Muscle of arm (tissue), 1 donor: ENCODE measurements at regions not wholly inside any gene's neighbourhood (a gene's known extent, or its start where the extent isn't known, plus 50 kb on each side); places are given as distances from the start of the nearest gene placed in this dataset.

Experiments used
- DNase-seq: peaks from one replicate; pipeline ENCODE4 v3.0.0-alpha.2; 2013

DNA sequence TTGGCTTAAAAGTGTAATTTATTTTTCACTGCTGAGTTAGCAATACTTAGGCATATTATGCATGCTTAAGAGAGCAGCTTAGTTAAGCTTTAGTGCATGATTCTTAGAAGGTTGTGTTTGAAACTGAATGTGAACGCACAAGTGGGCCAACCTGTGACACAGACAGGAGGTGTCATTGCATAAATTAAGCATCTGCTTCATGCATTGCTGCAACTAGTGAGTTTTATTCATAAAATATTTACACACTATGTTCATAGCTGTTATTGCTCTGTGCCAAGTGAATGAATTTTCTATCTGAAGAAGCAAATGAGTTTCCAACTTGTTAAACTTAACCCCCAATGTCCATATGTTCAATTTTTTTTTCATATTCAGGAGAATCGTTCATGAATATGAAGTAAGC is 806.4 kb downstream of the GALR1 start:
- DNase-seq: no peak

DNA sequence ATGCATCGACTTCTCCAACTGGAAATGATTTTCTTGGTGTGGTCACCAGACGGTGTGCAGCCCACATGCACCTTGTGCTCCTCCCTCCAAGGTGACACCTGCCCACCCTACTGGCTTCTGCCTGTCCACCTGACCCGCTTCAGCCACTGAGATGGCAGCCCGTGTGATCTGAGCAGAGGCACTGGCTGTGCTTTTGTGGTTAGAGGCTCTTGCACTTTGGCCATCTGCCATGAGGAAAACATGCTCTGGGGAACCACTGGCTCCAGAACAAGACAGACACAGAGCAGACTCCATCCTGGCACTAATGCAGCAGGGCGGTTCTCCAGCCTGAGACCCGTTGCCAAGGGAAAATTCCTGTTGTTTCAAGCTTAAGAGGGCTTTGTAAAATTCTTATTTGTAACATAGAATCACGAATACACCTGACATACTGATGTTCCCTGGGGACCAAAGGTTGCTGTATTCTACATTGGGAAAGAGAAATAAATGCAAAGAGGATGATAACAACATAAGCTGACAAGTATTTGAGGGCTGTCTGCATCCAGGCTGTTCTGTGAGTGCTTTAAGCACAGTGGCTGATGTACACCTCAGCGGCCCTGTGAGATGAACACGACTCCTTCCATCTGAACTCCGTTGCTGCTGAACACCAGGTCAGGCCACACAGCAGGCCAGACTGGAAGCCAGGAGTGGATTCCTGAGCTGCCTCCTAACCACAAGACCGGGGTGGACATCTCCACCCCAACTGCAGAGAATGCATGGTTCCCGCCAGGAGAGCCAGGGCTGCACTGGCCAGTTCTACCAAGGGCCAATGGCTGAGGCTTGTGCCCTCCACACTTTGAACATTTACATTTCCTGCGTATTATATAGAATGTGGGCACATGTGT is 820.4 kb downstream of the GALR1 start:
- no peak for DNase-seq

DNA sequence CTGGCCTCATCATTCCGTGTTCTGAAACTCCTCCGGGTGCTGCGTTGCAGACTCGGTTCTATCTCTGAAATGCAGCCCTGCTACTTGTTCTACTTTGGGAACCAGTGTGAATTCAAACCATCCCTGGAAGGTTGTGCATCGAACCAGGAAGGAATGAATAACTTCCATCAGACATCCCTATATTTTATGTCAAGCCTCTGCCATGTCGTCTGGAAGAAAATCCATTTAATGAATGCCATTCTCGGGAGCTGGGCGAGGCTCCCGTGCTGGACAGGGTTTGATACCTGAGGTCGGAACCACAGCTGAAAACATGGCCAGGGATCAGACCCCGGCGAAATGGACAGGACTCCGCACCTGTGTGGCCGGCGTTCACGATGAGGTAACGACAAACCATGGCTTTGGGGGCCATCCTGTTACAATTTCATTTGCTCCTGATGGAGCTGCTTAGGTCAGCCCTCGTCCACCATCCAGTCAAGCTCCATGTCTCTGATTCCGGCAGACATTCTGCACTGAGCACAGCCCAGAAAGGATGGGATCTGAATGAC is 821.6 kb downstream of the GALR1 start:
- no peak for DNase-seq

DNA sequence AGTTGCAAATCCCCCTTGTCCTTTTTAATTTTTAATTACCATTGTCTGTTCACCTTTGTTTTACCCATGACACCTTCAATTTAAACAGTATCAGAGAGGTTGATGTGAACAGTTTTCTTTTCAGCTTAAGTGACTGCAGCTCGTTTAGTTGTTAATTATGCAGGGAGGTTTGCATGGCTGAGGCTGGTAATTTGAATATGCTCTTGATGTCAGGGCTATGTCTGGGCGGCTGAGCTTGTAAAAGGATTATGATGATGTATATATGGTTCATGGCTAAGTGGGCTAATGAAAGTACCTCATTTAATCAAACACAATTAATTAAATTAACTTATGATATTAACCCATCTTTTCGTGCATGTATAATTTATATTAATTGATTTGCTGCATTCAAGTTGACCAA is 822.1 kb downstream of the GALR1 start:
- DNase-seq: no peak

DNA sequence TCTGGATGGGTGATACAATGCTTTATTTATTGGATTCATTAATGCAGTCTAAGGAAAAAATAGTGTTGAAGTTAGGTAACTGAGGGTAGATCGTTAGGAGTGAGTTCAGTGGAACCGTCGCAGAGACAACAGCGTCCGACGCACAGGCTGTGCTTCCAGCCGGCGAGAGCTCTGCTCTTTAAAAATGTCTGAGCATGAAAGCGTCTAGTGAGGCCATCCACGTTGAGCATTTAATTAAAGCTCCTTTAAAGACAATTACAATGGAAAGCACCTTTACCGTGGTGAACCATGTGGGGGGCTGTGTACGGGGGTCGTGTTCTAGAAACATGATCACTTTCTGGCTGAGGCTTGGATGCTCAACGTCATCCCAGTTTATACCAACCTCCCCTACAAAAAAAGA is 822.7 kb downstream of the GALR1 start:
- DNase-seq: no peak

DNA sequence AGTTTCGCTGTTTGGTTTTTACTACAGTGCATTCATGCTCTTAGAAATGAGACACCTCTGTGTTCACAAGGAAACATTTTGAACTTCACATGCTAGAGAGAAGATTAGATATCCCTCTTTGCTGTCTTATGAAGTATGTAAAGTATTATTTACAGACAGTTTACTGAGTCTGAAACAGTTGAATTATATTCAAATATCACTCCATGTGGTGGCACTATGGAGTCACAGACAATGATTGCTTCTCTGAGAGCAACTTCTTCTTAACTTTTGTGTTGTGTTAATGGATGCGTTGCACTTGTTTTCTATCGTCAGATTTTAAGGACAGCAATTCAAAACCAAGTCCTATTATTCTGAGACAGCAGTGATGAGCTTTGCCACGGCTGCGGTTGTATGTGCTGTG is 823.6 kb downstream of the GALR1 start:
- DNase-seq: peak; percentile 19

DNA sequence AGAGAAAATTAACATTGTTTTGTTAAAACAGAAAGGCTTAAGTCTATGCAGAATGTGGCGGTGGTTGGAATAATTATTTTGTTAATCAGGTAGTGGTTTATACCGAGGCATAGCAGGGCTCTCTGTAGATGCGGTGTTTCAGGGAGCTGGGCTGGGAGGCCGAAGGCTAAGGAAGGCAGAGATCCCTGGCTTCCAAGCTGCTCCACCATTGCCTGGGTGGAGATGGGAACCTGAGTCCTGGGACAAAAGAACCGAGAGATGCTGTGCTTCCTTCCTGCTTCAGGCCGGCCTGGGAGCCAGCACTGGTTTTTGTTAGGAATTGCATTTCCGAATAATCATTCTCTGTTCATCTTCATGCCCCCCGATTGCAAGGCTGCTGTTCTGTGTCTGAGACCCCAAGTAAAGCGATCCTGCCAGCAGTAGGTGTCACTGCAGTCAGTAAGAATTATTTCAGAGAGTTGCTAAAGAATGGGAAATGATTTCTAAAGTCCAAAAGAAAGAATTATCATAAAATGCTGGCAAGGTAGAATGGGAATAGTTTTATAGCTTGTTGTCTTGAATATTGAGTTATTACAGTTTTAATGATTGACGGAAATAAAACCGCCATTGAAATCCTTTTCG is 824.9 kb downstream of the GALR1 start:
- DNase-seq: no peak

DNA sequence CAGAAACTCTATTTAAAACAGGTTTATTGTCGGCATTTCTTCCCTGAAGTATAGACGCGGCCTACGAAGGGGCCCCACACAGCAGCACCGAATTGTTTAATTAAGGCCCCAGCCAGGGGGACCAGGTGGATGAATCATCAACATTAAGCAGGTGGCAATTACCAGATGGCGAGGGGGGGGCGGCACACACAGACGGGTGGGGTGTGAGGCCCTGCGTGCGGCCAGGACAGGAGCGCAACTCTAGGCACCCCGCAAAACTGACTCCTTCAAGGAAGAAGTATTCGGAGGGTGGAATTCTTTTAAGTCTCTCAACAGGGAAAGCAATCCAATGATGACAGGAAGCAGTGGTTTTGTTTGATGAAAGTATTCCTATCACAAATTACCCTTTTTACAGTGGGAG is 830.4 kb downstream of the GALR1 start:
- DNase-seq: no peak

DNA sequence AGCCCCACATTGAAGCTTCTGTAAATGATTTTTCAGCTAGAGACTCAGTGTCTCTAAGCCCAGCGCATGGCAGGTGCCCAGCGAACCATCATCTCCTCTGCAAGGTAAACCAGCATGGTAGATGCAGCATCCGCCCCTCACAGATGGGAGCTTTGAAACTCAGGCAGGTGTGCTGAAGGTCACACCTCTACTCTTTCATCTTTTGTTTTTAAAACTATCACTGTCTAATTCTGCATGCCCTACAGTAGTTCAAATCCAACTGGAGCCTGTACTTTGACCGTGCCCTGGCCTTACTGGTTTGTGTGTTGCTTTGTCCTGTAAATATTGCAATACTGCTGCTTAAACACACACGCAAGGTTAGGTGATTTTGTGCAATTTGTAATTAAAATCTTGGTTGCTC is 831.1 kb downstream of the GALR1 start:
- no peak for DNase-seq

DNA sequence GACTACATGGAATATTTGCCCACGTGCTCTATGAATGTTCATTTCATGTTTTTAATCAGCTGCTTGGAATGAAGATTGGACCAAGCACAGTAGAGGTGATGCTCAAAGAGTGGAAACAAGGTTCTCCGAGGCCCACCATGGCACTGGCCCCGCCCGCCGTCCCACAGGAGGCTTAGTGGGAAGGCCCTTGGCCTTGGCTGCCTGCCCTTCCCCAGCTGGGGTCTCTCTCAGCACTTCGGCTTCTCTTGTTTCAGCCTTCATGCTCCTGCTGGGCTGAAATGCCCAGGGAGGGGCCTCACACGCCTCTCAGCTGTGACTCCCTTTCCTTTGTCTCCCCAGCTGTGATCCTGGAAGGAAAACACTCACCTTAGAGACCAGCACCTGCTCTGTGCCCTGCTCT is 833.2 kb downstream of the GALR1 start:
- no peak for DNase-seq

DNA sequence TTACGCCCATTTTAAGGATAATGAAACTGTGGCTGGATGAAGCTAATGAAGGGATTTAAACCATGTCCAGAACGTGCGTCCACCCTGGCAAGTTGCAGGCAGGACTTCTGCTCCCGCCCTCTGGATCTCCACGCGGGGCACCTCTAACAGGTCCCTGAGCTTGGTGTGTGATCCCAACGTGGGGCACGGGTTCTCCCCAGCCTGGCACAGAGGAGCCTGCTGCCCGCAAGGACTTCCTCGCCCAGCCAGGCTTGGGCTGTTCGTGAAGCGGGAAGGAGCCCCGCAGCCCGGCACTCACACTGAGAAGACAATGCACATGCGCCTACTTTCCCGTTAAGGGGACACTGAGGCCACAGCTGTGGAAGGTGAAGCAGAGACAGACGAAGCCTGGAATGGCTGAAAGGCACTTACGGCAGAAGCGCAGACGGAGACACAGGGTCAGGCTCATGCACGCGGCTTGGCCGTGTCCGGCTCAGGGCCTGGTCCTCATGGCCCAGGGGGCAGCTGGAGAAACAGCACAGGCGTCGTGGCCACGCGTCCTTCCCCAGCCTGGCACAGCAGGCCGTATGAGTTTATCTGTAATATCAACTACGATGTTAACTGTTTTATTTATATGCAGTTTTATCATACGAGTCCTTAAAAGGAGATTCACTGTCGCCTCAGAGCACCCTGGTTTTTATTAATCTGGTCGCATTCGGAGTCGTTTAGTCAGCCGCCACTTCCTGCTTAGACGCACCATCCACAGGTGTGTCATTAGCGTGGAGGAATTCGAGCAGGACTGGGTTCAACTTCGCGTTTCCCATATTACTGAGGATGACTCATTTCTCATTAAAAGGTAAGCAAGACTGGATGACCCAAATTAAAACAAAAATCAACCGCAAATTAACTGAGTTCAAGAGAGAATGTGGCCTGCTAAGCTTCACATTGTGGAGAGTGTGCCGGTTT is 835.9 kb downstream of the GALR1 start:
- DNase-seq: no peak

DNA sequence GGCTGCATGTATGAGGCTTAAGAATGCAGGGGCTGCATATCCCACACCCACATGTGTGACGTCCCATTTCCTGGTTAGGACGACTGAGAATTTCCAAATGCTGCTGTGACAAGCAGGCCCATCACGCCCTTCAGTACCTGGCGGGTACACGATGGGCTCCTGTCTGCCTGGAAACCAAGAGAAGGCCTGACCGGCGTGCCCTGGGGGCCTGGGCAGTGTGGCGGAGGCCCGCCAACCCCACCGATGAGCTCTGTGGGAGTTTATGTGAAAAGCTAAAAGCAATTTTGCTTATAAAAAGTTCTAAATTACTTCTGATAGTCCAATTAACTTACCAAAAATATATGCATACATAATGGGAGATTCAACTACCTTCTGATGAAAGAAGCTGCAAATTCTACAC is 837.3 kb downstream of the GALR1 start:
- no peak for DNase-seq

DNA sequence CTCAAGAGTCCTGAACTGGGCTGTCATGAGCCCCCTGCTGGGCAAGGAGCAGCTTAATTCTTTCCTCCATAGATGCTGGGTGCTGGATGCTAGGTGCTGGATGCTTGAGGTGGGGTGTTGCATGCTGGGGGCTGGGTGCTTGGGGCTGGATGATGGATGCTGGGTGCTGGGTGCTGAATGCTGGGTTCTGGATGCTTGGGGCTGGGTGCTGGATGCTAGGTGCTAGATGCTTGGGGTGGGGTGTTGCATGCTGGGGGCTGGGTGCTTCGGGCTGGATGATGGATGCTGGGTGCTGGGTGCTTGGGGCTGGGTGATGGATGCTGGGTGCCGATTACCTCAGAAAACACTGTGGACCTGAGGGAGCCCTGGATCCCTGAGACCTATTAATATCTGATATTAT is 837.7 kb downstream of the GALR1 start:
- no peak for DNase-seq

DNA sequence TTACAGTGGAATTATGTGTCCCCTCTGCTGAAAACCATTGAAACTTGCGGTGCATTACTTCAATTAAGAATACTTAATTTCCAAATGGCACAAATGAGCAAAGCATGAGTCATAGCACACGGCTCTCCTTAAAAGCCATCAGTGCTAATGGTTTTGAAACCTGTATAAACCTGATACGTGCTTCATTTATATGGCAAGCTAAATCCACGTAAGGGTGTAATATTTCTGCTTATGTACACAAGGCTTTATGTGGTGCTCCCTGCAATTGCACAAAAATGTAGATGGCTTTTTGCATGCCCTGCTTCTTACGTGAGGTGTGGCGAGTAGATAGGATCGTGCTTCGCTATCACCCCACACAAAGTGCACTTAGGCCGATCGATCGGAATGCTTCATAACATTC is 840.9 kb downstream of the GALR1 start:
- DNase-seq: no peak

DNA sequence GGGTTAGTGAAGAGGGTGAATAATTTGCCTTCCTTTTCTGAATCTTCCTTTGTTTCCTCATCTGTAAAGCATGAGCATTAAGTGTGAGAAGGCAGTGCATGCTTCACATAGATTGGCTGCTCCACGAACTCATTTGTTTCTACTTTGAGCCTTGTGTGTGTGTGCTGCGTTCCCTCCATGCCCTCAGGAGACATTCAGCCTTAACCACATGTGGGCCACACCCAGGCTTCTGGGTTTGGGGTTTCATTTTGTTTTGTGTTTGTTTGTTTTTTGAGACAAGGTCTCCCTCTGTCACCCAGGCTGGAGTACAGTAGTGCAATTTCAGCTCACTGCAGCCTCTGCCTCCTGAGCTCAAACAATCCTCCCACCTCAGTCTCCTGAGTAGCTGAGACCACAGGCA is 843.3 kb downstream of the GALR1 start:
- no peak for DNase-seq

DNA sequence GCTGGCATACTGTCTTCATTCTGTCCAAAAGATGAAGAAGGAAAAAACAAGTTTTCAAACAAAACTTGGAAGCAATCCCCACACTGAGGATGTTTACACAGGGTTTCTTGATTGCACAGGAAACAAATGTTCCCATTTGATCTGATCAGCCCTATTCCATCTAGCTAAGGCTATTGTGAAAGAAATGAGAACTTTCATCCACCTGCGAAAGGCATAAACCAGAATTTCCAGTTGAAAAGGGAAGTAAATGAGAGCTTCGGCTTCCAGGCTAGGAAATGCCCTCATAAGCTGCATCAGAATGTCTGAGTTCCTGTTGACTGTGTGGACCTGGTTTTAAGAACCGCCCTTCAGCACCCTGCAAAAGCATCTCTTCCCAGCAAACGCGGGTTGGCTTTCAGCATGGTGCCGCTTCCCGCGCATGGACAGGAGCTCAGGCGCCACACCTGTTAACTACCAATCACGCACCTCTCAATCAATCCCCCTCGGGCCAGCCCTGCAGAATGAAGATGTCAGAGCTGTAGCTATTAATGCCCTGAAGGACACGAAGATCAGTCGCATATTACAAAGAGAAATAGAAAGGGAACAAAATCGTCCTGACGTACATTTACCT is 850.4 kb downstream of the GALR1 start:
- no peak for DNase-seq

DNA sequence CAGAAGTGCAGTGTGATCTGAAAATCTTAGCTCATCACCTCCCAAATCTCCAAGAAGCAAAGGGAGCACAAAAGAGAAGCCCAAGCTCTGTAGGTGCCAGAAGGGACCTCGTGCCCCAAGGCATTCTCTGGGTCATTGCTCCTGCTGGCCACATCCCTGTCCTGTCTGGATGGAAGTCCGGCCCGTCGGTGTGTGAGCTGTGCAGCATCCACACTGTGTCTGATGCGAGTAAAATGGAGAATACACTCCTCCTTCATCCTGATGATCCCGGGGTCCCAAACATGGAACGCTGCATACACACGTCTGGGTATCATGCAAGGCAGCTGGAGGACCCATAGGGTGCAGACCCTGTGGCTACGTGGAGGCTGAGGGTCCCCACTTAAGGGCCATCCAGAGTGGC is 851.4 kb downstream of the GALR1 start:
- DNase-seq: no peak

DNA sequence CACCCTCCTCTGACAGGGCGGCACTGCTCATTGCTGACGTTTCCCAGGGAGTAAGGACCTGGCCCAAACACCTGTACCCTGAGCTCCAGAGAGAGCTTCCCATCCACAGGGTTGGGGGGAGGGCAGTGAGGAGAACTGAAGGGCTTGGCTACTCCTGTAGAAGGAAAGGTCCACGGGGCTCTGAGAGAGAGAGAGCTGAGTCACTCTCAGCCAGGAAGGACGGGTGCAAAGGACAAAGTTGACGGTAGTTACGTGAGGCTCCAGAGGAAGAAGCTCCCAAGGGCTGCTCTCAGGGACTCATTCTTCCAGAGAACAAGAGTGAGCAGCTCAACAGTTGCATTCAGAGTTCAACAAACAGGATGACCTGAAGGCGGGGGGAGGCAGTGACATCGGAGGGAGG is 852.5 kb downstream of the GALR1 start:
- no peak for DNase-seq

DNA sequence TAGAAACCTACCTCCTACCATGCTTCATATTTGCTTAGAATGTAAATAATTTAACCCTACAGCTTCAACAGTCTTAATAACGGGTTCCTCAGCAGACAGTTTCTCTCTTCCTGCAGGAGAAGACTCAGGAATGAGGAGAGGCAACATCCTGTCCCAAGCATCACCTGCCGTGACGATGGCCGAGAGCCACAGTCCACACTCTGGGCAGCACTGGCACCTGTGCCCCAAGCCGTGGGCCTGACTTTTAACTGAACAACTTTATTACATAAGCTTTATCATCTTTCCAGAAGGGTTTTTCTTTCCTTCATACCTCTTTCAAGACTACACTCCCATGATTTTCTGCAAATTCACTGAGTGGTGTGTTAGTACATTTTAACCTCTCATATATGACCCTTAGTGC is 856.0 kb downstream of the GALR1 start:
- no peak for DNase-seq

DNA sequence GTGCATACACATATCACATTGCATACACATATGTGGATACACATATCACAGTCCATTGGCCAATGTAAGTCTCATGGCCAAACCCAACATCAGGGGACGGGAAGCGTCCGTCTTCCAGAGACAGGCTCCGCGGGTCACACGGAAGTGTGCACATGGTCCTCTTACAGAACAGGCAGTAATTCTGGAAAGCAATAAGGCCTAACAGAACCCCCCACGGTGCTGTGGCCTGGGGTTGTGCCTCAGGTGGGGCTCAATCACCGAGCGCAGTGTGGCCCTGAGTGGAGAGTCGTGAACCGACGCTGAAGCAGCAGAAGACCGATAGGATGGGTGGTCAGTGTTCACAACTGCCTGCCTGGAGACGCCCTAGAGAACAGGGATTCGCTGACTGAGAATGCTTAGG is 857.3 kb downstream of the GALR1 start:
- no peak for DNase-seq

DNA sequence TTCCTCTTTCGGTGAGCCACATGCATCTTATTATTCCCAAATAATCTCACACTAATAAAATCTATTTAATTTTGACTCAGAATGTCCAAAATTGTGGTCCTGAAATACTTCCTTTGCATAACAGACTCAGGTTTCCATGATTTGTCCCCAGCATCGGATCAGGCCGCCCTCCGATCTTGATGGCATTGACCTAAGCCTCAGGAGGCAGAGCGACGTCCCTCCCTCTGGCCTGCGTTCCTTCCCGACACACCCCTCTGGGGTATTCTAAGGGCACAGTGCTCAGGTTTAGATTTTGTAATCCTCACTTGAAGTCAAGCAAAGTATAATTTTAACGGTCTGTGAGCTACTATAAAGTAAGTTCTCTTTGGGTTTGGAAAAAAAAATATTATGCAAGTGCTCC is 857.7 kb downstream of the GALR1 start:
- no peak for DNase-seq

DNA sequence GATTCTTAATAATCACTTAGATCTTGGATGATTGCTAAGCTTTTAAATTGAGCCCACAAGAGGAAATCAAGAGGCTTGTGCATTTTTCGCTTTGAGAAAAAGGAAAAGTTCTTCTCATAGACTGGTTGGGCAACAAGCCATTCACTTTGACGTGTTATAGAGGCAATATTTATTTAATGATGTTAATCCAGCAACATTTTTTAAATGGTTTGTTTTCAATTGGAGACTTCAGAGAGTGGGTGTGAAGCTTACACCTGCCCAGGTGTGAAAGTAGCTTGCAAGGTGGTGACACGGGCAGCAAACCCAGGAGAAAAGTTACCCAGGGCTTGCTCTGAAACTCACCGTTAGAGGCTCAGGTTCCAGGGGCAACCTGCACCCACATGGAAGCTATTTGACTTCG is 858.9 kb downstream of the GALR1 start:
- no peak for DNase-seq
